A549 (cell line): ENCODE measurements at regions not wholly inside any gene's neighbourhood (a gene's known extent, or its start where the extent isn't known, plus 50 kb on each side); places are given as distances from the start of the nearest gene placed in this dataset.

Experiments used
- ATAC-seq, 2 experiments: fragments of 200-7000 bp in 1 of 2; fragments of >200 bp in 1 of 2; cut with Nextera tagmentation in 1 of 2; cut with Tn5 transposase in 1 of 2; 3 replicates each; pipeline versions ENCODE4 v1.8.0 to v1.9.1; 2018 to 2020; ENCODE audit warnings: mild to moderate bottlenecking in 1 of 2, moderate library complexity in 1 of 2
- CTCF ChIA-PET: fragments of 300-600 bp; sonication (Branson Sonifier 250); formaldehyde crosslinking; extraction: SDS; loops from one replicate; lab custom pipeline; 2021; ENCODE audit warnings: antibody characterized with exemption, inconsistent platforms; lab: Yijun Ruan, JAX
- POLR2A ChIA-PET: fragments of 350-600 bp; formaldehyde crosslinking; extraction: SDS; loops from one replicate; lab custom pipeline; 2021; ENCODE audit warnings: antibody characterized with exemption, inconsistent platforms; lab: Yijun Ruan, JAX
- DNase-seq, 2 experiments: peaks; one replicate each; pipeline versions ENCODE4 v3.0.0 to v3.0.0-alpha.2; 2011 to 2016; ENCODE audit warnings: low read depth in 1 of 2, low spot score in 1 of 2
- FAIRE-seq: peaks from 2 replicates; lab custom pipeline; 2011; peaks lifted over from hg19 to GRCh38; lab: Jason Lieb, UNC
- H3K27ac ChIP-seq, 2 experiments: fragments of >200 bp; sonication (Bioruptor Twin); formaldehyde crosslinking; 3 replicates each; pipeline ENCODE4 v1.5.1; 2016 to 2017
- H3K4me1 ChIP-seq: fragments of >200 bp; sonication (Bioruptor Twin); formaldehyde crosslinking; 3 replicates; pipeline ENCODE4 v1.6.1; 2016
- H3K4me2 ChIP-seq: fragments of >200 bp; sonication (Bioruptor Twin); formaldehyde crosslinking; 3 replicates; pipeline ENCODE4 v1.6.1; 2016
- H3K4me3 ChIP-seq: fragments of >200 bp; sonication (Bioruptor Twin); formaldehyde crosslinking; 3 replicates; pipeline ENCODE4 v1.5.1; 2016
- H3K9me3 ChIP-seq: fragments of >200 bp; sonication (Bioruptor Twin); formaldehyde crosslinking; 3 replicates; pipeline ENCODE4 v1.6.1; 2016
- CBX8 ChIP-seq: fragments of 200-600 bp; sonication (generic); IDR thresholded peaks from 2 replicates; pipeline ENCODE4 v1.6.1; 2016
- CEBPB ChIP-seq, 2 experiments: fragments of >200 bp in 1 of 2; sonication (Bioruptor Twin) in 1 of 2; formaldehyde crosslinking in 1 of 2; IDR thresholded peaks; 2 replicates each; pipeline ENCODE4 v1.6.1; 2012 to 2016
- EHMT2 ChIP-seq: fragments of 200-600 bp; sonication (generic); IDR thresholded peaks from 2 replicates; pipeline ENCODE4 v1.6.1; 2016; ENCODE audit warnings: antibody characterized with exemption, low read depth, mild to moderate bottlenecking, moderate library complexity
- ELK1 ChIP-seq: fragments of 150-350 bp; IDR thresholded peaks from 2 replicates; pipeline ENCODE4 v1.6.1; 2014; ENCODE audit warnings: low read depth, mild to moderate bottlenecking, low read length
- ESRRA ChIP-seq: fragments of 150-350 bp; IDR thresholded peaks from 2 replicates; pipeline ENCODE4 v1.6.1; 2014; ENCODE audit warnings: mild to moderate bottlenecking, low read length, borderline replicate concordance
- FOSL2 ChIP-seq, 2 experiments: fragments of 450-650 bp in 1 of 2; fragments of >200 bp in 1 of 2; sonication (Bioruptor Twin) in 1 of 2; formaldehyde crosslinking; IDR thresholded peaks; 2 replicates each; pipeline versions ENCODE4 v1.5.0 to v1.6.1; 2016 to 2020; ENCODE audit warnings: mild to moderate bottlenecking in 1 of 2, moderate library complexity in 1 of 2
- GATA3 ChIP-seq: IDR thresholded peaks from 2 replicates; pipeline ENCODE4 v1.6.1; 2012; ENCODE audit warnings: borderline replicate concordance
- HDAC2 ChIP-seq: fragments of 200-600 bp; sonication (generic); IDR thresholded peaks from 2 replicates; pipeline ENCODE4 v1.6.1; 2016
- HES2 ChIP-seq: fragments of >200 bp; sonication (Bioruptor Twin); formaldehyde crosslinking; IDR thresholded peaks from 2 replicates; pipeline ENCODE4 v1.6.1; 2016
- JUNB ChIP-seq: fragments of >200 bp; sonication (Bioruptor Twin); formaldehyde crosslinking; IDR thresholded peaks from 2 replicates; pipeline ENCODE4 v1.6.1; 2016
- PHF8 ChIP-seq: fragments of 200-600 bp; sonication (generic); IDR thresholded peaks from 2 replicates; pipeline ENCODE4 v1.6.1; 2016; ENCODE audit warnings: low read depth, mild to moderate bottlenecking, antibody characterized with exemption, moderate library complexity, borderline replicate concordance
- POLR2AphosphoS2 ChIP-seq: conservative IDR thresholded peaks from 2 replicates; pipeline ENCODE4 v1.6.1; 2012; ENCODE audit warnings: low read length, improper control_type of control experiment, inconsistent platforms
- TP53 ChIP-seq: fragments of 250-450 bp; sonication (Bioruptor Pico); IDR thresholded peaks from 2 replicates; pipeline ENCODE4 v1.5.0; 2021; ENCODE audit warnings: mild to moderate bottlenecking, moderate library complexity
- ZC3H11A ChIP-seq: fragments of 450-650 bp; IDR thresholded peaks from 2 replicates; pipeline ENCODE4 v1.6.1; 2014; ENCODE audit warnings: antibody characterized with exemption, mild to moderate bottlenecking
- ZNF302 ChIP-seq: fragments of 250-450 bp; sonication (Bioruptor Pico); IDR thresholded peaks from 2 replicates; pipeline ENCODE4 v1.9.0; 2021; ENCODE audit warnings: inconsistent platforms, mild to moderate bottlenecking, moderate library complexity
- ZSCAN20 ChIP-seq: fragments of 250-450 bp; sonication (Bioruptor Pico); IDR thresholded peaks from 2 replicates; pipeline ENCODE4 v1.8.0; 2022; ENCODE audit warnings: mild to moderate bottlenecking, moderate library complexity
- WGBS: methylation state at CpG from one replicate; pipeline ENCODE4 v1.1.6; 2017; ENCODE audit errors: missing lambda C conversion rate; 5-methylcytosine and 5-hydroxymethylcytosine counted together
- TF ChIP-seq, protein P1 (sequence below): fragments of 450-650 bp; IDR thresholded peaks from 2 replicates; pipeline ENCODE4 v1.6.1; 2014; ENCODE audit warnings: antibody characterized with exemption
- TF ChIP-seq, protein P2 (sequence below): fragments of >200 bp; sonication (Bioruptor Twin); formaldehyde crosslinking; IDR thresholded peaks from 3 replicates; pipeline ENCODE4 v1.6.1; 2016

- TF ChIP-seq ZSCAN20 (CRISPR knock-in tag) = no peak
- TF ChIP-seq, protein P1, sequence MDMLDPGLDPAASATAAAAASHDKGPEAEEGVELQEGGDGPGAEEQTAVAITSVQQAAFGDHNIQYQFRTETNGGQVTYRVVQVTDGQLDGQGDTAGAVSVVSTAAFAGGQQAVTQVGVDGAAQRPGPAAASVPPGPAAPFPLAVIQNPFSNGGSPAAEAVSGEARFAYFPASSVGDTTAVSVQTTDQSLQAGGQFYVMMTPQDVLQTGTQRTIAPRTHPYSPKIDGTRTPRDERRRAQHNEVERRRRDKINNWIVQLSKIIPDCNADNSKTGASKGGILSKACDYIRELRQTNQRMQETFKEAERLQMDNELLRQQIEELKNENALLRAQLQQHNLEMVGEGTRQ = no peak
- no peak for TF ChIP-seq ZC3H11A
- no peak for TF ChIP-seq HDAC2
- no peak for TF ChIP-seq GATA3
- no peak for TF ChIP-seq PHF8
- TF ChIP-seq, all 56 proteins: peak for 0
Observed at GRCh38 chr6:1540864-1541521, 68.7 kb upstream of the FOXC1 start (continued).

- Histone ChIP-seq H3K4me1 (no peaks in the 10 kb centered on the region), H3K4me2 (no peak overlapping the region), H3K27ac (no peak overlapping the region), H3K4me3 (no peak overlapping the region)
- FAIRE-seq (no peak), DNase-seq (no peak), ATAC-seq (no peak)
- CTCF ChIA-PET = interaction anchor here (1.7 kb wide), 1 partner anchor 10 kb away, joined by 4 read pairs; no protein-coding TSS in a partner anchor
- POLR2A ChIA-PET = interaction anchor here (0.5 kb wide), 1 partner anchor 255 kb away, joined by 3 read pairs; no protein-coding TSS in a partner anchor
- no peak for TF ChIP-seq ZNF302 (CRISPR knock-in tag)
- no peak for TF ChIP-seq ZC3H11A
- TF ChIP-seq, protein P1 = no peak
- no peak for TF ChIP-seq CBX8
- TF ChIP-seq, protein P2, sequence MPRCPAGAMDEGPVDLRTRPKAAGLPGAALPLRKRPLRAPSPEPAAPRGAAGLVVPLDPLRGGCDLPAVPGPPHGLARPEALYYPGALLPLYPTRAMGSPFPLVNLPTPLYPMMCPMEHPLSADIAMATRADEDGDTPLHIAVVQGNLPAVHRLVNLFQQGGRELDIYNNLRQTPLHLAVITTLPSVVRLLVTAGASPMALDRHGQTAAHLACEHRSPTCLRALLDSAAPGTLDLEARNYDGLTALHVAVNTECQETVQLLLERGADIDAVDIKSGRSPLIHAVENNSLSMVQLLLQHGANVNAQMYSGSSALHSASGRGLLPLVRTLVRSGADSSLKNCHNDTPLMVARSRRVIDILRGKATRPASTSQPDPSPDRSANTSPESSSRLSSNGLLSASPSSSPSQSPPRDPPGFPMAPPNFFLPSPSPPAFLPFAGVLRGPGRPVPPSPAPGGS = no peak
- TF ChIP-seq EHMT2 = no peak
- no peak for TF ChIP-seq POLR2AphosphoS2
- TF ChIP-seq JUNB = no peak
- TF ChIP-seq, all 56 proteins: peak for 0
- H3K9me3 ChIP-seq = no peaks in the 10 kb centered on the region
Observed at GRCh38 chr6:1542335-1542734, 67.4 kb upstream of the FOXC1 start.

GRCh38 chr6:1542764-1543163 is 67.0 kb upstream of the FOXC1 start:
- POLR2A ChIA-PET = interaction anchor here (0.5 kb wide), 1 partner anchor 255 kb away, joined by 3 read pairs; no protein-coding TSS in a partner anchor
- ATAC-seq (no peak), FAIRE-seq (no peak)
- no peak overlapping the region for H3K4me2 ChIP-seq
- no peak for TF ChIP-seq ZC3H11A
- no peak for TF ChIP-seq ESRRA
- TF ChIP-seq TP53 (CRISPR knock-in tag) = no peak
- no peak for TF ChIP-seq ELK1
- no peak for TF ChIP-seq CEBPB (IDR thresholded peaks at IDR 0.05)
- no peak for TF ChIP-seq HES2
- TF ChIP-seq FOSL2 (IDR thresholded peaks at IDR 0.05) = no peak
- TF ChIP-seq FOSL2 (CRISPR knock-in tag; IDR thresholded peaks at IDR 0.05) = no peak
- TF ChIP-seq, all 56 proteins: peak for 0
- DNase-seq = no peak
- H3K4me3 ChIP-seq = no peak overlapping the region
- CTCF ChIA-PET = interaction anchor here (1.7 kb wide), 1 partner anchor 10 kb away, joined by 4 read pairs; no protein-coding TSS in a partner anchor
- no peaks in the 10 kb centered on the region for H3K9me3 ChIP-seq
- no peak overlapping the region for H3K27ac ChIP-seq
- 52% methylated on average over 3 of the region's 3 CpGs for WGBS
- H3K4me1 ChIP-seq = no peaks in the 10 kb centered on the region
